GM23338 (cell line): ENCODE measurements at regions not wholly inside any gene's neighbourhood (a gene's known extent, or its start where the extent isn't known, plus 50 kb on each side); places are given as distances from the start of the nearest gene placed in this dataset.

Experiments used
- CTCF ChIP-seq, 2 experiments: fragments of 200-600 bp in 1 of 2; sonication (generic) in 1 of 2; conservative IDR thresholded peaks; 2 replicates each; pipeline versions ENCODE4 v1.5.1 to v1.6.1; 2016 to 2017; ENCODE audit warnings: antibody characterized with exemption in 2 of 2, low read depth in 2 of 2, mild to moderate bottlenecking in 2 of 2, moderate library complexity in 1 of 2
- POLR2AphosphoS5 ChIP-seq: IDR thresholded peaks from 2 replicates; pipeline ENCODE4 v1.6.1; 2016; ENCODE audit warnings: antibody characterized with exemption, low read depth
- ZNF114 ChIP-seq: fragments of 250-450 bp; sonication (Bioruptor Pico); IDR thresholded peaks from 2 replicates; pipeline ENCODE4 v1.5.0; 2020; ENCODE audit warnings: mild to moderate bottlenecking, moderate library complexity

DNA sequence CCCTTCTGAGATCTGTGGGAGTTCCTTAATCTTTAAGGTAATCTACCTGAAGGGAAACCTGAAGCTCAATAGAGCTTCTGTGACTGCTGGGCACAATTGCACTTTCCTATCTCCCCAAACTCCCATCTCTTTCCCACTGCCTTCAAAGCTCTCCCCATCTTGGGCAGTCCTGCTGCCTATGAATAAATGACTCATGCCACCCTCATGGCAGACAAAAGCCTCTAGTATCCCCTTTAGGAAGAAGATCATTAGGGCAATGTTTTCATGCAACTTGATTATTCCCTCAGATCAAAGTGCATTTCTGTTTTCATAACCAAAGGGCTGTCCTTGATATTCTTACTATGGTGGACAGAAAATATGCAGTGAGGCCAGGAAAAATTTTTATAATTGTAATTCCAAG is 704.9 kb upstream of the LRRN3 start:
- TF ChIP-seq POLR2AphosphoS5 (no peak), CTCF (conservative IDR thresholded peaks at IDR 0.05; ENCODE audit: low read depth in 2 of 2) (no peak), ZNF114 (CRISPR knock-in tag) (no peak)
